Esophagus muscularis mucosa (tissue), 4 donors: ENCODE measurements at regions not wholly inside any gene's neighbourhood (a gene's known extent, or its start where the extent isn't known, plus 50 kb on each side); places are given as distances from the start of the nearest gene placed in this dataset.

Source experiments
- DNase-seq: peaks from one replicate; pipeline ENCODE4 v3.0.0-alpha.2; 2017; ENCODE audit errors: extremely low spot score
- H3K27ac ChIP-seq, 4 donors: fragments of 200-600 bp; sonication (generic); replicated peaks in 1 of 4; 1 replicate in 3 of 4; 2 replicates in 1 of 4; pipeline ENCODE4 v1.5.1; 2016 to 2019; ENCODE audit warnings: mild to moderate bottlenecking in 1 of 4
- H3K27me3 ChIP-seq, 4 donors: fragments of 200-600 bp; sonication (generic); one replicate each; pipeline versions ENCODE4 v1.5.1 to v1.6.0; 2016 to 2019
- H3K36me3 ChIP-seq, 4 donors: fragments of 200-600 bp; sonication (generic); one replicate each; pipeline ENCODE4 v1.5.1; 2016 to 2019
- H3K4me1 ChIP-seq, 4 donors: fragments of 200-600 bp; sonication (generic); one replicate each; pipeline ENCODE4 v1.5.1; 2016 to 2019
- H3K4me3 ChIP-seq, 4 donors: fragments of 200-600 bp; sonication (generic); 1 replicate in 2 of 4; 2 replicates in 2 of 4; pipeline ENCODE4 v1.5.1; 2016 to 2019; ENCODE audit warnings: mild to moderate bottlenecking in 4 of 4, moderate library complexity in 1 of 4
- H3K9me3 ChIP-seq, 4 donors: fragments of 200-600 bp; sonication (generic); 1 replicate in 3 of 4; 2 replicates in 1 of 4; pipeline ENCODE4 v1.5.1; 2016 to 2019
- CTCF ChIP-seq, 3 experiments: fragments of 200-600 bp in 2 of 3; fragments of 450-650 bp in 1 of 3; sonication (generic) in 2 of 3; IDR thresholded peaks; one replicate each; pipeline ENCODE4 v1.5.1; 2017 to 2019; ENCODE audit warnings: antibody characterized with exemption in 3 of 3, mild to moderate bottlenecking in 2 of 3, moderate library complexity in 1 of 3
- EP300 ChIP-seq: sonication (generic); formaldehyde crosslinking; IDR thresholded peaks from one replicate; pipeline ENCODE4 v1.6.1; 2017; ENCODE audit warnings: antibody characterized with exemption
- POLR2A ChIP-seq: fragments of 450-650 bp; IDR thresholded peaks from one replicate; pipeline ENCODE4 v1.6.1; 2017; ENCODE audit warnings: antibody characterized with exemption, moderate library complexity, mild to moderate bottlenecking, low read depth
- POLR2AphosphoS5 ChIP-seq, 2 donors: sonication (generic); formaldehyde crosslinking; IDR thresholded peaks; one replicate each; pipeline ENCODE4 v1.6.1; 2017; ENCODE audit warnings: antibody characterized with exemption in 2 of 2
- WGBS: methylation state at CpG from one replicate; pipeline ENCODE4 v1.1.5; 2018; 5-methylcytosine and 5-hydroxymethylcytosine counted together
- intact Hi-C: fragments of 100-400 bp; cut with DNase I; formaldehyde crosslinking; loops from one replicate; pipeline ENCODE4 v1.15.1; 2023

- 68% methylated on average over 11 of the region's 11 CpGs for WGBS
- H3K27ac ChIP-seq: no peak overlapping the region
- intact Hi-C loops: no loop called here
- H3K4me1 ChIP-seq: no peaks in the 10 kb centered on the region
- DNase-seq: no peak
- H3K36me3 ChIP-seq: no peaks in the 10 kb centered on the region
- no peak overlapping the region for H3K4me3 ChIP-seq
- TF ChIP-seq POLR2A (no peak), POLR2AphosphoS5 (IDR thresholded peaks at IDR 0.05) (no peak), CTCF (IDR thresholded peaks at IDR 0.05) (no peak), EP300 (no peak)
- H3K9me3 ChIP-seq: peaks cover 0 to 9% (median 4%) of the 10 kb centered on the region in 4 donors
- peaks cover 0 to 21% (median 0%) of the 10 kb centered on the region in 4 donors for H3K27me3 ChIP-seq
Observed at GRCh38 chr12:111284709-111285108, 84.2 kb downstream of the PHETA1 start.

GRCh38 chr12:111283966-111284365 lies 84.9 kb downstream of the PHETA1 start:
- Histone ChIP-seq H3K36me3 (no peaks in the 10 kb centered on the region), H3K27ac (no peak overlapping the region), H3K27me3 (peaks cover 0 to 29% (median 0%) of the 10 kb centered on the region in 4 donors), H3K4me3 (no peak overlapping the region), H3K9me3 (peaks cover 0 to 9% (median 4%) of the 10 kb centered on the region in 4 donors), H3K4me1 (no peaks in the 10 kb centered on the region)
- intact Hi-C loops: no loop called here
- no peak for TF ChIP-seq CTCF (IDR thresholded peaks at IDR 0.05)
- TF ChIP-seq EP300: no peak
- TF ChIP-seq POLR2A: no peak
- TF ChIP-seq POLR2AphosphoS5 (IDR thresholded peaks at IDR 0.05): no peak
- 82% methylated on average over 5 of the region's 5 CpGs for WGBS
- DNase-seq: no peak

- Histone ChIP-seq H3K4me3 (no peak overlapping the region), H3K36me3 (no peaks in the 10 kb centered on the region), H3K9me3 (peaks cover 0 to 9% (median 4%) of the 10 kb centered on the region in 4 donors), H3K27ac (no peak overlapping the region), H3K4me1 (no peaks in the 10 kb centered on the region), H3K27me3 (peaks cover 0 to 33% (median 0%) of the 10 kb centered on the region in 4 donors)
- TF ChIP-seq CTCF (IDR thresholded peaks at IDR 0.05) (no peak), EP300 (no peak), POLR2AphosphoS5 (IDR thresholded peaks at IDR 0.05) (no peak), POLR2A (no peak)
- DNase-seq: no peak
- WGBS: 86% methylated on average over 6 of the region's 6 CpGs
- intact Hi-C loops: no loop called here
Observed at GRCh38 chr12:111283521-111283920, 85.4 kb downstream of the PHETA1 start.

- Histone ChIP-seq H3K4me1 (no peaks in the 10 kb centered on the region), H3K36me3 (no peaks in the 10 kb centered on the region), H3K27ac (no peak overlapping the region), H3K9me3 (peaks cover 0 to 13% (median 4%) of the 10 kb centered on the region in 4 donors), H3K4me3 (no peak overlapping the region), H3K27me3 (peaks cover 0 to 91% (median 3%) of the 10 kb centered on the region in 4 donors)
- intact Hi-C loops: no loop called here
- TF ChIP-seq POLR2A: no peak
- no peak for TF ChIP-seq CTCF (IDR thresholded peaks at IDR 0.05)
- no peak for TF ChIP-seq EP300
- TF ChIP-seq POLR2AphosphoS5 (IDR thresholded peaks at IDR 0.05): no peak
- WGBS: 69% methylated on average over 9 of the region's 9 CpGs
- DNase-seq: no peak
Observed at GRCh38 chr12:111277570-111277969, 91.3 kb downstream of the PHETA1 start.

- Histone ChIP-seq H3K36me3 (no peaks in the 10 kb centered on the region), H3K4me3 (no peak overlapping the region), H3K27me3 (peaks cover 0 to 93% (median 3%) of the 10 kb centered on the region in 4 donors), H3K4me1 (no peaks in the 10 kb centered on the region), H3K27ac (no peak overlapping the region), H3K9me3 (peaks cover 0 to 13% (median 2%) of the 10 kb centered on the region in 4 donors)
- no peak for TF ChIP-seq EP300
- TF ChIP-seq CTCF (IDR thresholded peaks at IDR 0.05): no peak
- no peak for TF ChIP-seq POLR2A
- no peak for TF ChIP-seq POLR2AphosphoS5 (IDR thresholded peaks at IDR 0.05)
- DNase-seq: no peak
- intact Hi-C loops: no loop called here
- WGBS: 85% methylated on average over 5 of the region's 5 CpGs
Observed at GRCh38 chr12:111276146-111276545, 92.7 kb downstream of the PHETA1 start.
